CD4-positive, alpha-beta memory T cell (primary cell): ENCODE measurements at regions not wholly inside any gene's neighbourhood (a gene's known extent, or its start where the extent isn't known, plus 50 kb on each side); places are given as distances from the start of the nearest gene placed in this dataset.
"Not testable (repeated sequence)": the region's sequence is repeated elsewhere in the genome, so short reads cannot be mapped to it uniquely, and the experiment has no call there.

Source experiments
- CTCF ChIA-PET: fragments of 350-600 bp; sonication (Branson Sonifier 250); formaldehyde crosslinking; loops from one replicate; lab custom pipeline; 2021; ENCODE audit warnings: inconsistent platforms; ENCODE audit not compliant: partially characterized antibody; lab: Charles Lee
- POLR2A ChIA-PET: fragments of 350-600 bp; sonication (Branson Sonifier 250); formaldehyde crosslinking; loops from one replicate; lab custom pipeline; 2021; ENCODE audit not compliant: partially characterized antibody; lab: Charles Lee
- DNase-seq, 5 donors: peaks; one replicate each; pipeline versions ENCODE4 v3.0.0 to v3.0.0-alpha.2; 2020 to 2022; ENCODE audit warnings: mixed read lengths in 1 of 5
- H3K27ac ChIP-seq: one replicate; pipeline ENCODE4 v1.7.0; 2013; ENCODE audit warnings: low read depth, low read length
- H3K27me3 ChIP-seq: 2 replicates; pipeline ENCODE4 v1.7.0; 2013; ENCODE audit warnings: mild to moderate bottlenecking, low read length, moderate library complexity; ENCODE audit not compliant: insufficient read depth
- H3K36me3 ChIP-seq: 2 replicates; pipeline ENCODE4 v1.7.0; 2013; ENCODE audit warnings: mild to moderate bottlenecking, low read length, moderate library complexity; ENCODE audit not compliant: insufficient read depth
- H3K4me1 ChIP-seq: 2 replicates; pipeline ENCODE4 v1.7.0; 2013; ENCODE audit warnings: mild to moderate bottlenecking, low read length, moderate library complexity; ENCODE audit not compliant: insufficient read depth
- H3K4me3 ChIP-seq, 2 donors: one replicate each; pipeline ENCODE4 v1.7.0; 2013; ENCODE audit warnings: low read length in 2 of 2, mild to moderate bottlenecking in 1 of 2
- H3K9me3 ChIP-seq, 2 donors: one replicate each; pipeline ENCODE4 v1.7.0; 2013; ENCODE audit warnings: low read length in 2 of 2, control low read depth in 1 of 2; ENCODE audit not compliant: control insufficient read depth in 1 of 2
- H3K27ac Mint-ChIP-seq, 7 donors: one replicate each; pipeline ENCODE4 v1.8.0; 2020 to 2021; ENCODE audit warnings: mixed read lengths in 7 of 7, mild to moderate bottlenecking in 6 of 7, inconsistent platforms in 3 of 7, moderate library complexity in 3 of 7
- H3K27me3 Mint-ChIP-seq, 2 donors: one replicate each; pipeline ENCODE4 v1.8.0; 2020 to 2021; ENCODE audit warnings: mixed read lengths in 2 of 2
- H3K36me3 Mint-ChIP-seq, 2 donors: one replicate each; pipeline ENCODE4 v1.8.0; 2020 to 2021; ENCODE audit warnings: mixed read lengths in 2 of 2, inconsistent platforms in 1 of 2, mild to moderate bottlenecking in 1 of 2
- H3K4me1 Mint-ChIP-seq, 4 donors: one replicate each; pipeline ENCODE4 v1.8.0; 2020 to 2021; ENCODE audit warnings: mixed read lengths in 4 of 4, mild to moderate bottlenecking in 1 of 4
- H3K4me3 Mint-ChIP-seq, 8 donors: one replicate each; pipeline ENCODE4 v1.8.0; 2020 to 2021; ENCODE audit warnings: mixed read lengths in 8 of 8, mild to moderate bottlenecking in 7 of 8, moderate library complexity in 6 of 8, inconsistent platforms in 3 of 8
- H3K9me3 Mint-ChIP-seq, 8 donors: one replicate each; pipeline ENCODE4 v1.8.0; 2020 to 2021; ENCODE audit warnings: mixed read lengths in 8 of 8, mild to moderate bottlenecking in 5 of 8, inconsistent platforms in 3 of 8, moderate library complexity in 1 of 8
- intact Hi-C: fragments of 100-400 bp; cut with micrococcal nuclease; formaldehyde crosslinking; loops from one replicate; pipeline ENCODE4 v1.15.1; 2023

- no peak overlapping the region for H3K27ac Mint-ChIP-seq
These were observed 114.8 kb downstream of the ARL4C start for GRCh38 chr2:234382131-234382530.

GRCh38 chr2:234378958-234379357 is 117.9 kb downstream of the ARL4C start:
- Mint-ChIP-seq H3K27ac (peak overlapping the region in 1 of 7 donors; percentile 80), H3K4me1 (peaks cover 0 to 18% (median 7%) of the 10 kb centered on the region in 4 donors)
- CTCF ChIA-PET, H3K4me3 ChIP-seq, H3K36me3 ChIP-seq, H3K4me1 ChIP-seq, H3K9me3 Mint-ChIP-seq, DNase-seq, H3K36me3 Mint-ChIP-seq, H3K27me3 ChIP-seq, intact Hi-C loops, H3K27ac ChIP-seq, POLR2A ChIA-PET, H3K9me3 ChIP-seq, H3K27me3 Mint-ChIP-seq, H3K4me3 Mint-ChIP-seq: not testable (repeated sequence)

More at GRCh38 chr2:234382131-234382530, 114.8 kb downstream of the ARL4C start:
- Histone ChIP-seq H3K4me1 (no peaks in the 10 kb centered on the region), H3K36me3 (no peaks in the 10 kb centered on the region), H3K9me3 (no peaks in the 10 kb centered on the region), H3K4me3 (no peak overlapping the region), H3K27me3 (no peaks in the 10 kb centered on the region), H3K27ac (no peak overlapping the region)
- Mint-ChIP-seq H3K4me1 (peaks cover 2 to 11% (median 8%) of the 10 kb centered on the region in 4 donors), H3K27me3 (no peaks in the 10 kb centered on the region), H3K36me3 (no peaks in the 10 kb centered on the region), H3K9me3 (peaks cover 0 to 4% (median 0%) of the 10 kb centered on the region in 8 donors), H3K4me3 (no peak overlapping the region)
- no peak for DNase-seq
- intact Hi-C loops: no loop called here
- CTCF ChIA-PET: interaction anchor here (1.0 kb wide), 1 partner anchor 73 kb away, joined by 3 read pairs; no protein-coding TSS in a partner anchor
- POLR2A ChIA-PET: interaction anchor here (1.2 kb wide), 1 partner anchor 13 kb away, joined by 3 read pairs; no protein-coding TSS in a partner anchor

GRCh38 chr2:234378440-234378839 is 118.4 kb downstream of the ARL4C start:
- no peak overlapping the region for H3K27ac Mint-ChIP-seq
- no peaks in the 10 kb centered on the region for H3K27me3 Mint-ChIP-seq
- H3K4me3 ChIP-seq: no peak overlapping the region
- DNase-seq: no peak
- CTCF ChIA-PET: interaction anchor here (1.1 kb wide), 1 partner anchor 10 kb away, joined by 3 read pairs; no protein-coding TSS in a partner anchor
- no peak overlapping the region for H3K4me3 Mint-ChIP-seq
- no peaks in the 10 kb centered on the region for H3K27me3 ChIP-seq
- no peak overlapping the region for H3K27ac ChIP-seq
- H3K36me3 Mint-ChIP-seq: no peaks in the 10 kb centered on the region
- POLR2A ChIA-PET: no interaction called here
- peaks cover 4% of the 10 kb centered on the region for H3K4me1 ChIP-seq
- intact Hi-C loops: no loop called here
- H3K36me3 ChIP-seq: no peaks in the 10 kb centered on the region
- H3K9me3 Mint-ChIP-seq: no peaks in the 10 kb centered on the region
- H3K4me1 Mint-ChIP-seq: peaks cover 2 to 23% (median 10%) of the 10 kb centered on the region in 4 donors
- H3K9me3 ChIP-seq: no peaks in the 10 kb centered on the region

GRCh38 chr2:234377761-234378391 is 119.0 kb downstream of the ARL4C start:
- ChIA-PET CTCF (interaction anchor here (1.1 kb wide), 1 partner anchor 9 kb away, joined by 3 read pairs; no protein-coding TSS in a partner anchor), POLR2A (interaction anchor here (0.6 kb wide), 1 partner anchor 10 kb away, joined by 4 read pairs; no protein-coding TSS in a partner anchor)
- no peaks in the 10 kb centered on the region for H3K9me3 Mint-ChIP-seq
- Histone ChIP-seq H3K4me3 (no peak overlapping the region), H3K27ac (no peak overlapping the region), H3K9me3 (no peaks in the 10 kb centered on the region), H3K27me3 (no peaks in the 10 kb centered on the region), H3K4me1 (peaks cover 10% of the 10 kb centered on the region), H3K36me3 (no peaks in the 10 kb centered on the region)
- intact Hi-C loops: no loop called here
- H3K36me3 Mint-ChIP-seq: no peaks in the 10 kb centered on the region
- no peak for DNase-seq
- H3K27me3 Mint-ChIP-seq: no peaks in the 10 kb centered on the region
- peak overlapping the region in 2 of 7 donors; percentile 46 to 47 for H3K27ac Mint-ChIP-seq
- H3K4me3 Mint-ChIP-seq: no peak overlapping the region
- peaks cover 8 to 28% (median 16%) of the 10 kb centered on the region in 4 donors for H3K4me1 Mint-ChIP-seq

GRCh38 chr2:234376229-234376628 is 120.7 kb downstream of the ARL4C start:
- Mint-ChIP-seq H3K4me3 (no peak overlapping the region), H3K9me3 (no peaks in the 10 kb centered on the region), H3K4me1 (peaks cover 17 to 45% (median 30%) of the 10 kb centered on the region in 4 donors), H3K27me3 (no peaks in the 10 kb centered on the region), H3K36me3 (no peaks in the 10 kb centered on the region), H3K27ac (peak overlapping the region in 2 of 7 donors; percentile 5 to 31)
- intact Hi-C loops: no loop called here
- no peaks in the 10 kb centered on the region for H3K9me3 ChIP-seq
- no peaks in the 10 kb centered on the region for H3K27me3 ChIP-seq
- H3K27ac ChIP-seq: no peak overlapping the region
- no peak overlapping the region for H3K4me3 ChIP-seq
- no peak for DNase-seq
- ChIA-PET POLR2A (interaction anchor here (1.2 kb wide), 1 partner anchor 19 kb away, joined by 3 read pairs; no protein-coding TSS in a partner anchor), CTCF (no interaction called here)
- H3K36me3 ChIP-seq: no peaks in the 10 kb centered on the region
- H3K4me1 ChIP-seq: peaks cover 26% of the 10 kb centered on the region

GRCh38 chr2:234375176-234375880 is 121.6 kb downstream of the ARL4C start:
- H3K36me3 ChIP-seq: no peaks in the 10 kb centered on the region
- ChIA-PET CTCF (interaction anchor here (2.8 kb wide), 1 partner anchor 17 kb away, joined by 7 read pairs; no protein-coding TSS in a partner anchor), POLR2A (interaction anchor here (0.6 to 1.9 kb wide), 3 partner anchors 17 to 50 kb away, joined by 3 to 8 read pairs (median 3); no protein-coding TSS in a partner anchor)
- peak overlapping the region in 6 of 7 donors; percentile 19 to 77 (median 50) for H3K27ac Mint-ChIP-seq
- H3K4me3 ChIP-seq: no peak overlapping the region
- H3K4me3 Mint-ChIP-seq: no peak overlapping the region
- H3K27ac ChIP-seq: no peak overlapping the region
- H3K27me3 Mint-ChIP-seq: no peaks in the 10 kb centered on the region
- peaks cover 21 to 54% (median 35%) of the 10 kb centered on the region in 4 donors for H3K4me1 Mint-ChIP-seq
- no peak for DNase-seq
- H3K9me3 ChIP-seq: no peaks in the 10 kb centered on the region
- H3K4me1 ChIP-seq: peaks cover 35% of the 10 kb centered on the region
- H3K9me3 Mint-ChIP-seq: peaks cover 0 to under 1% (median 0%) of the 10 kb centered on the region in 8 donors
- intact Hi-C loops: no loop called here
- H3K36me3 Mint-ChIP-seq: no peaks in the 10 kb centered on the region
- no peaks in the 10 kb centered on the region for H3K27me3 ChIP-seq

GRCh38 chr2:234374736-234375135 is 122.1 kb downstream of the ARL4C start:
- no peak overlapping the region for H3K27ac ChIP-seq
- H3K36me3 ChIP-seq: no peaks in the 10 kb centered on the region
- POLR2A ChIA-PET: interaction anchor here (0.6 to 3.1 kb wide), 3 partner anchors 18 to 83 kb away, joined by 3 to 21 read pairs (median 8); no protein-coding TSS in a partner anchor
- no peaks in the 10 kb centered on the region for H3K9me3 ChIP-seq
- H3K4me3 Mint-ChIP-seq: no peak overlapping the region
- intact Hi-C loops: no loop called here
- H3K4me3 ChIP-seq: no peak overlapping the region
- no peaks in the 10 kb centered on the region for H3K27me3 ChIP-seq
- peaks cover 41% of the 10 kb centered on the region for H3K4me1 ChIP-seq
- H3K27me3 Mint-ChIP-seq: no peaks in the 10 kb centered on the region
- peaks cover 24 to 60% (median 39%) of the 10 kb centered on the region in 4 donors for H3K4me1 Mint-ChIP-seq
- H3K36me3 Mint-ChIP-seq: no peaks in the 10 kb centered on the region
- H3K9me3 Mint-ChIP-seq: peaks cover 0 to 2% (median 0%) of the 10 kb centered on the region in 8 donors
- CTCF ChIA-PET: interaction anchor here (1.0 to 2.8 kb wide), 4 partner anchors 14 to 21 kb away, joined by 3 to 7 read pairs (median 4); no protein-coding TSS in a partner anchor
- H3K27ac Mint-ChIP-seq: peak overlapping the region in 4 of 7 donors; percentile 43 to 76 (median 63)
- DNase-seq: no peak
